ENCODE measurements at regions not wholly inside any gene's neighbourhood (a gene's known extent, or its start where the extent isn't known, plus 50 kb on each side); places are given as distances from the start of the nearest gene placed in this dataset.

DNA sequence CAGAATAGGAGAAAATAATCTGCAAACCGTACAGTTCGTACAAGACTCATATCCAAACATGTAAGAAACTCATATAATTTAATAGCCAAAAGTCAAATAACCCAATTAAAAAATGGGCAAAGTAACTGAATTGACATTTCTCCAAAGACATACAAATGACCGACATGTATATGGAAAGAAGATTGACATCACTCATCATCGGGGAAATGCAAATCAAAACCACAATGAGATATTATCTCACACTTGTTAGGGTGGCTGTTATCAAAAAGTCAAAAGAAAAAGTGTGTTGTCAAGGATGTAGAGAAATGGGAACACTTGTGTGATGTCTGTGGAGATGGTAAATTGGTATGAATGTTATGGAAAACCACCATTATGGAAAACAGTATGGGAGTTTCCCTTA lies 70.5 kb upstream of the STXBP5 start:
- Histone ChIP-seq H3K9ac (ENCODE audit: low read depth in 1 of 2, low read length in 2 of 2) (no peak overlapping the region), H3K4me3 (ENCODE audit: low read depth in 1 of 2, low read length in 2 of 2) (no peak overlapping the region), H3K36me3 (ENCODE audit: control insufficient read depth in 1 of 2, insufficient read depth in 2 of 2, low read length in 2 of 2) (no peaks in the 10 kb centered on the region), H3K9me3 (ENCODE audit: control insufficient read depth in 1 of 2, low read length in 2 of 2) (no peaks in the 10 kb centered on the region), H3K27me3 (ENCODE audit: control insufficient read depth in 1 of 2, insufficient read depth in 2 of 2, low read length in 2 of 2) (no peaks in the 10 kb centered on the region), H3K27ac (ENCODE audit: low read depth, low read length) (no peak overlapping the region), H3K4me1 (ENCODE audit: control insufficient read depth in 1 of 2, insufficient read depth in 2 of 2, low read length in 2 of 2) (no peaks in the 10 kb centered on the region)

- Histone ChIP-seq H3K27me3 (ENCODE audit: control insufficient read depth in 1 of 2, insufficient read depth in 2 of 2, low read length in 2 of 2) (no peaks in the 10 kb centered on the region), H3K27ac (ENCODE audit: low read depth, low read length) (no peak overlapping the region), H3K36me3 (ENCODE audit: control insufficient read depth in 1 of 2, insufficient read depth in 2 of 2, low read length in 2 of 2) (no peaks in the 10 kb centered on the region), H3K4me3 (ENCODE audit: low read depth in 1 of 2, low read length in 2 of 2) (no peak overlapping the region), H3K9ac (ENCODE audit: low read depth in 1 of 2, low read length in 2 of 2) (no peak overlapping the region), H3K4me1 (ENCODE audit: control insufficient read depth in 1 of 2, insufficient read depth in 2 of 2, low read length in 2 of 2) (no peaks in the 10 kb centered on the region), H3K9me3 (ENCODE audit: control insufficient read depth in 1 of 2, low read length in 2 of 2) (no peaks in the 10 kb centered on the region)
Observed at GRCh38 chr6:147135211-147135681, 69.0 kb upstream of the STXBP5 start.

DNA sequence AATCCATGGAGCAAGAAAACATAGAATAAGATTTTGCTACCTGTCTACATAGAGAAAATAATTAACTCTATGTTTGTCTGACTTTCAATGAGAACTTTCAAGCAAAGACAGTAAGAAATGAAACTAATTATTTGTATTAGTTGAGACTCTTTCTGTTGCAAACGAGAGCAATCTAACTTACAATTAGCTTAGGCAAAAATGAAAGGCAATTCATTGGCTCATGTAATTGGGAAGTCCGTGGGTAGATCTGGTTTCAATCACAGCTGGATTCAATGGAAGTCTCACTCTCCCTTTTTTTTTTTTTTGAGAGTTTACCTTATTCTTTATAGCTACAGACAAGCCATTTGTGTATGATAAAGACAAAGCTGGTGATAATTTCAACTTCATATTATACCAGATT lies 68.2 kb upstream of the STXBP5 start:
- Histone ChIP-seq H3K9me3 (ENCODE audit: control insufficient read depth in 1 of 2, low read length in 2 of 2) (no peaks in the 10 kb centered on the region), H3K4me1 (ENCODE audit: control insufficient read depth in 1 of 2, insufficient read depth in 2 of 2, low read length in 2 of 2) (no peaks in the 10 kb centered on the region), H3K27me3 (ENCODE audit: control insufficient read depth in 1 of 2, insufficient read depth in 2 of 2, low read length in 2 of 2) (no peaks in the 10 kb centered on the region), H3K27ac (ENCODE audit: low read depth, low read length) (no peak overlapping the region), H3K9ac (ENCODE audit: low read depth in 1 of 2, low read length in 2 of 2) (no peak overlapping the region), H3K36me3 (ENCODE audit: control insufficient read depth in 1 of 2, insufficient read depth in 2 of 2, low read length in 2 of 2) (no peaks in the 10 kb centered on the region), H3K4me3 (ENCODE audit: low read depth in 1 of 2, low read length in 2 of 2) (no peak overlapping the region)

- H3K4me1 ChIP-seq (ENCODE audit: control insufficient read depth in 1 of 2, insufficient read depth in 2 of 2, low read length in 2 of 2), result no peaks in the 10 kb centered on the region
- no peaks in the 10 kb centered on the region for H3K9me3 ChIP-seq (ENCODE audit: control insufficient read depth in 1 of 2, low read length in 2 of 2)
- H3K9ac ChIP-seq (ENCODE audit: low read depth in 1 of 2, low read length in 2 of 2), result no peak overlapping the region
- H3K36me3 ChIP-seq (ENCODE audit: control insufficient read depth in 1 of 2, insufficient read depth in 2 of 2, low read length in 2 of 2), result no peaks in the 10 kb centered on the region
- no peak overlapping the region for H3K4me3 ChIP-seq (ENCODE audit: low read depth in 1 of 2, low read length in 2 of 2)
- H3K27ac ChIP-seq (ENCODE audit: low read depth, low read length), result no peak overlapping the region
- no peaks in the 10 kb centered on the region for H3K27me3 ChIP-seq (ENCODE audit: control insufficient read depth in 1 of 2, insufficient read depth in 2 of 2, low read length in 2 of 2)
Observed at GRCh38 chr6:147137986-147138385, 66.2 kb upstream of the STXBP5 start.

DNA sequence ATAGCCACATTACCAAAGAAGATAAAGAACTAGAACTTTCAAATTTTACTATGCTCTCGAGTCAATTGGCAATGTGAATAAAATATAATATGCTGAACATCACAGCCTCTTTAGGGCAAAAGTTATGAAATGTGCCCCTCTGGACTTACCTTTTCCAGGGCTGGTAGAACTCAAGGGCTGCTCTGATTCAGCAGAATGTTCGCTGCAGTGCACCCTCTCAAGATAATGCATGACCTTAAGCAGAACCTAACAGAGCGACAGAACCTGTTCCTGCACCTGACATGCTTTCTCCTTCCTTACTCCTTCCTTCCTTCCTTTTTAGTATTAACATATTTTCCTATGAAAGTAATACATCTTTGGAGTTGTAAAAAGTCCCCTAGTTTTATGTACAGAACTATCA lies 65.4 kb upstream of the STXBP5 start:
- no peaks in the 10 kb centered on the region for H3K36me3 ChIP-seq (ENCODE audit: control insufficient read depth in 1 of 2, insufficient read depth in 2 of 2, low read length in 2 of 2)
- H3K4me3 ChIP-seq (ENCODE audit: low read depth in 1 of 2, low read length in 2 of 2), result no peak overlapping the region
- H3K27ac ChIP-seq (ENCODE audit: low read depth, low read length), result no peak overlapping the region
- no peaks in the 10 kb centered on the region for H3K9me3 ChIP-seq (ENCODE audit: control insufficient read depth in 1 of 2, low read length in 2 of 2)
- no peaks in the 10 kb centered on the region for H3K27me3 ChIP-seq (ENCODE audit: control insufficient read depth in 1 of 2, insufficient read depth in 2 of 2, low read length in 2 of 2)
- H3K4me1 ChIP-seq (ENCODE audit: control insufficient read depth in 1 of 2, insufficient read depth in 2 of 2, low read length in 2 of 2), result no peaks in the 10 kb centered on the region
- no peak overlapping the region for H3K9ac ChIP-seq (ENCODE audit: low read depth in 1 of 2, low read length in 2 of 2)

- no peaks in the 10 kb centered on the region for H3K9me3 ChIP-seq (ENCODE audit: control insufficient read depth in 1 of 2, low read length in 2 of 2)
Observed at GRCh38 chr6:147141711-147142308, 62.4 kb upstream of the STXBP5 start.

GRCh38 chr6:147142684-147143245 lies 61.5 kb upstream of the STXBP5 start:
- Histone ChIP-seq H3K9ac (ENCODE audit: low read depth in 1 of 2, low read length in 2 of 2) (no peak overlapping the region), H3K36me3 (ENCODE audit: control insufficient read depth in 1 of 2, insufficient read depth in 2 of 2, low read length in 2 of 2) (no peaks in the 10 kb centered on the region), H3K27me3 (ENCODE audit: control insufficient read depth in 1 of 2, insufficient read depth in 2 of 2, low read length in 2 of 2) (no peaks in the 10 kb centered on the region), H3K4me1 (ENCODE audit: control insufficient read depth in 1 of 2, insufficient read depth in 2 of 2, low read length in 2 of 2) (no peaks in the 10 kb centered on the region), H3K9me3 (ENCODE audit: control insufficient read depth in 1 of 2, low read length in 2 of 2) (no peaks in the 10 kb centered on the region), H3K27ac (ENCODE audit: low read depth, low read length) (no peak overlapping the region), H3K4me3 (ENCODE audit: low read depth in 1 of 2, low read length in 2 of 2) (no peak overlapping the region)

More at GRCh38 chr6:147141711-147142308, 62.4 kb upstream of the STXBP5 start:
- H3K9ac ChIP-seq (ENCODE audit: low read depth in 1 of 2, low read length in 2 of 2), result no peak overlapping the region
- no peaks in the 10 kb centered on the region for H3K36me3 ChIP-seq (ENCODE audit: control insufficient read depth in 1 of 2, insufficient read depth in 2 of 2, low read length in 2 of 2)
- H3K27me3 ChIP-seq (ENCODE audit: control insufficient read depth in 1 of 2, insufficient read depth in 2 of 2, low read length in 2 of 2), result no peaks in the 10 kb centered on the region
- H3K4me1 ChIP-seq (ENCODE audit: control insufficient read depth in 1 of 2, insufficient read depth in 2 of 2, low read length in 2 of 2), result no peaks in the 10 kb centered on the region
- H3K27ac ChIP-seq (ENCODE audit: low read depth, low read length), result no peak overlapping the region
- H3K4me3 ChIP-seq (ENCODE audit: low read depth in 1 of 2, low read length in 2 of 2), result no peak overlapping the region

GRCh38 chr6:147149092-147149491 lies 55.1 kb upstream of the STXBP5 start:
- Histone ChIP-seq H3K4me3 (ENCODE audit: low read depth in 1 of 2, low read length in 2 of 2) (no peak overlapping the region), H3K27me3 (ENCODE audit: control insufficient read depth in 1 of 2, insufficient read depth in 2 of 2, low read length in 2 of 2) (no peaks in the 10 kb centered on the region), H3K4me1 (ENCODE audit: control insufficient read depth in 1 of 2, insufficient read depth in 2 of 2, low read length in 2 of 2) (peaks cover 0 to 6% of the 10 kb centered on the region in 2 donors), H3K36me3 (ENCODE audit: control insufficient read depth in 1 of 2, insufficient read depth in 2 of 2, low read length in 2 of 2) (no peaks in the 10 kb centered on the region), H3K9me3 (ENCODE audit: control insufficient read depth in 1 of 2, low read length in 2 of 2) (no peaks in the 10 kb centered on the region), H3K9ac (ENCODE audit: low read depth in 1 of 2, low read length in 2 of 2) (no peak overlapping the region), H3K27ac (ENCODE audit: low read depth, low read length) (no peak overlapping the region)

- H3K27me3 ChIP-seq (ENCODE audit: control insufficient read depth in 1 of 2, insufficient read depth in 2 of 2, low read length in 2 of 2), result no peaks in the 10 kb centered on the region
- no peaks in the 10 kb centered on the region for H3K9me3 ChIP-seq (ENCODE audit: control insufficient read depth in 1 of 2, low read length in 2 of 2)
- no peak overlapping the region for H3K9ac ChIP-seq (ENCODE audit: low read depth in 1 of 2, low read length in 2 of 2)
- no peaks in the 10 kb centered on the region for H3K36me3 ChIP-seq (ENCODE audit: control insufficient read depth in 1 of 2, insufficient read depth in 2 of 2, low read length in 2 of 2)
- no peak overlapping the region for H3K4me3 ChIP-seq (ENCODE audit: low read depth in 1 of 2, low read length in 2 of 2)
- peaks cover 0 to 13% of the 10 kb centered on the region in 2 donors for H3K4me1 ChIP-seq (ENCODE audit: control insufficient read depth in 1 of 2, insufficient read depth in 2 of 2, low read length in 2 of 2)
- H3K27ac ChIP-seq (ENCODE audit: low read depth, low read length), result no peak overlapping the region
Observed at GRCh38 chr6:147149826-147150225, 54.4 kb upstream of the STXBP5 start.

GRCh38 chr6:147150293-147150692 lies 53.9 kb upstream of the STXBP5 start:
- Histone ChIP-seq H3K9ac (ENCODE audit: low read depth in 1 of 2, low read length in 2 of 2) (no peak overlapping the region), H3K4me1 (ENCODE audit: control insufficient read depth in 1 of 2, insufficient read depth in 2 of 2, low read length in 2 of 2) (peaks cover 0 to 16% of the 10 kb centered on the region in 2 donors), H3K4me3 (ENCODE audit: low read depth in 1 of 2, low read length in 2 of 2) (no peak overlapping the region), H3K9me3 (ENCODE audit: control insufficient read depth in 1 of 2, low read length in 2 of 2) (no peaks in the 10 kb centered on the region), H3K27me3 (ENCODE audit: control insufficient read depth in 1 of 2, insufficient read depth in 2 of 2, low read length in 2 of 2) (no peaks in the 10 kb centered on the region), H3K27ac (ENCODE audit: low read depth, low read length) (no peak overlapping the region), H3K36me3 (ENCODE audit: control insufficient read depth in 1 of 2, insufficient read depth in 2 of 2, low read length in 2 of 2) (no peaks in the 10 kb centered on the region)
